HCT116 (cell line): ENCODE measurements at regions not wholly inside any gene's neighbourhood (a gene's known extent, or its start where the extent isn't known, plus 50 kb on each side); places are given as distances from the start of the nearest gene placed in this dataset.

Source experiments
- ATAC-seq: fragments of 200-7000 bp; cut with Tn5 transposase; 2 replicates; pipeline ENCODE4 v1.9.1; 2020; ENCODE audit warnings: mild to moderate bottlenecking, moderate library complexity
- BruUV-seq: library from RNA; stranded (reverse); fragments of 400-500 nt; replicated peaks from 2 replicates; lab custom pipeline; 2021; lab: Mats Ljungman, UMichigan
- CTCF ChIA-PET: fragments of 300-600 bp; sonication (Branson Sonifier 250); formaldehyde crosslinking; loops from one replicate; lab custom pipeline; 2021; ENCODE audit warnings: antibody characterized with exemption; lab: Charles Lee
- POLR2A ChIA-PET: fragments of 300-600, 350-600 bp; sonication (Branson Sonifier 250); formaldehyde crosslinking; loops from one replicate; lab custom pipeline; 2021; ENCODE audit warnings: antibody characterized with exemption; lab: Charles Lee
- RAD21 ChIA-PET, 2 experiments: fragments of 300-600 bp; sonication (Branson Sonifier 250); formaldehyde crosslinking; loops; one replicate each; lab custom pipeline; 2023; ENCODE audit warnings: low total read pairs in 2 of 2; ENCODE audit not compliant: uncharacterized antibody in 2 of 2, unreplicated experiment in 2 of 2, low non-redundant PET in 1 of 2; lab: Charles Lee
- DNase-seq: peaks from one replicate; pipeline ENCODE4 v3.0.0-alpha.2; 2010; ENCODE audit warnings: low read depth, low spot score
- H2AFZ ChIP-seq: fragments of 200-600 bp; shearing (Covaris generic), sonication (generic); 2 replicates; pipeline ENCODE4 v1.6.1; 2017; ENCODE audit warnings: low read depth, mixed run types, mixed read lengths, antibody characterized with exemption, low read length; ENCODE audit not compliant: poor library complexity, severe bottlenecking
- H3K27ac ChIP-seq: 2 replicates; pipeline ENCODE4 v1.5.1; 2012; ENCODE audit warnings: low read depth, low read length
- H3K27me3 ChIP-seq: fragments of 200-600 bp; sonication (generic); 2 replicates; pipeline ENCODE4 v1.6.1; 2016; ENCODE audit warnings: mixed run types, low read length, mixed read lengths; ENCODE audit not compliant: insufficient read depth
- H3K36me3 ChIP-seq, 2 experiments: fragments of 200-500 bp in 1 of 2; fragments of 200-600 bp in 1 of 2; sonication (Bioruptor generic) in 1 of 2; sonication (generic) in 1 of 2; 2 replicates each; pipeline versions ENCODE4 v1.5.1 to v1.6.1; 2014 to 2016; ENCODE audit warnings: low read length in 2 of 2, inconsistent platforms in 1 of 2, mixed read lengths in 1 of 2, mixed run types in 1 of 2; ENCODE audit not compliant: insufficient read depth in 2 of 2, control insufficient read depth in 1 of 2
- H3K4me1 ChIP-seq, 2 experiments: fragments of 200-600 bp in 1 of 2; sonication (generic) in 1 of 2; 2 replicates each; pipeline versions ENCODE4 v1.5.1 to v1.6.1; 2012 to 2017; ENCODE audit warnings: low read length in 2 of 2, inconsistent platforms in 1 of 2, mild to moderate bottlenecking in 1 of 2, mixed read lengths in 1 of 2, mixed run types in 1 of 2, moderate library complexity in 1 of 2; ENCODE audit not compliant: insufficient read depth in 2 of 2, control insufficient read depth in 1 of 2
- H3K4me2 ChIP-seq: fragments of 200-600 bp; sonication (generic); 2 replicates; pipeline ENCODE4 v1.6.1; 2017; ENCODE audit warnings: mixed run types, low read length, mixed read lengths
- H3K4me3 ChIP-seq, 2 experiments: fragments of 200-600 bp in 1 of 2; sonication (generic) in 1 of 2; replicated peaks in 1 of 2; 2 replicates each; pipeline ENCODE4 v1.5.1; 2011 to 2016; ENCODE audit warnings: low read length in 2 of 2, control low read depth in 1 of 2, low read depth in 1 of 2, mild to moderate bottlenecking in 1 of 2, mixed read lengths in 1 of 2, mixed run types in 1 of 2
- H3K79me2 ChIP-seq: fragments of 200-600 bp; sonication (generic); 2 replicates; pipeline ENCODE4 v1.6.1; 2017; ENCODE audit warnings: mild to moderate bottlenecking, mixed run types, low read length, moderate library complexity, mixed read lengths; ENCODE audit not compliant: insufficient read depth
- H3K9ac ChIP-seq: fragments of 200-600 bp; sonication (generic); 2 replicates; pipeline ENCODE4 v1.6.1; 2016; ENCODE audit warnings: low read length, mixed read lengths
- H3K9me2 ChIP-seq: fragments of 200-600 bp; sonication (generic), shearing (Covaris generic); 2 replicates; pipeline ENCODE4 v1.6.1; 2017; ENCODE audit warnings: mixed run types, mild to moderate bottlenecking, moderate library complexity; ENCODE audit not compliant: insufficient read depth
- H3K9me3 ChIP-seq, 2 experiments: fragments of 200-500 bp in 1 of 2; fragments of 200-600 bp in 1 of 2; sonication (Bioruptor generic) in 1 of 2; sonication (generic) in 1 of 2; 2 replicates each; pipeline ENCODE4 v1.6.1; 2014 to 2017; ENCODE audit warnings: low read length in 2 of 2, mixed read lengths in 2 of 2, inconsistent platforms in 1 of 2, low read depth in 1 of 2, mild to moderate bottlenecking in 1 of 2, mixed run types in 1 of 2, moderate library complexity in 1 of 2; ENCODE audit not compliant: control insufficient read depth in 1 of 2, insufficient read depth in 1 of 2
- H4K20me1 ChIP-seq: fragments of 200-600 bp; sonication (generic), shearing (Covaris generic); 2 replicates; pipeline ENCODE4 v1.6.1; 2017; ENCODE audit warnings: mixed run types, mild to moderate bottlenecking, moderate library complexity; ENCODE audit not compliant: insufficient read depth
- CBX3 ChIP-seq: IDR thresholded peaks from 2 replicates; pipeline ENCODE4 v1.6.1; 2012; ENCODE audit warnings: low read depth
- CEBPB ChIP-seq: IDR thresholded peaks from 2 replicates; pipeline ENCODE4 v1.6.1; 2012; ENCODE audit warnings: low read depth
- ELF1 ChIP-seq: IDR thresholded peaks from 2 replicates; pipeline ENCODE4 v1.6.1; 2012; ENCODE audit warnings: low read depth, borderline replicate concordance
- EZH2 ChIP-seq: fragments of 200-600 bp; sonication (generic); IDR thresholded peaks from 2 replicates; pipeline ENCODE4 v1.6.1; 2017; ENCODE audit warnings: antibody characterized with exemption, mixed run types
- EZH2phosphoT487 ChIP-seq: fragments of 200-600 bp; IDR thresholded peaks from 2 replicates; pipeline ENCODE4 v1.6.1; 2018; ENCODE audit warnings: antibody characterized with exemption, borderline replicate concordance
- FOSL1 ChIP-seq: IDR thresholded peaks from 2 replicates; pipeline ENCODE4 v1.6.1; 2012; ENCODE audit warnings: low read depth
- JUND ChIP-seq: IDR thresholded peaks from 2 replicates; pipeline ENCODE4 v1.6.1; 2012
- POLR2A ChIP-seq: IDR thresholded peaks from 2 replicates; pipeline ENCODE4 v1.7.0; 2011; ENCODE audit warnings: borderline replicate concordance; ENCODE audit not compliant: insufficient read depth, insufficient read length; ENCODE audit errors: extremely low read depth
- POLR2AphosphoS5 ChIP-seq: IDR thresholded peaks from 2 replicates; pipeline ENCODE4 v1.6.1; 2011; ENCODE audit warnings: mild to moderate bottlenecking, low read depth, low read length, moderate library complexity
- RAD21 ChIP-seq: IDR thresholded peaks from 2 replicates; pipeline ENCODE4 v1.6.1; 2012; ENCODE audit warnings: low read depth, mild to moderate bottlenecking
- SIN3A ChIP-seq: IDR thresholded peaks from 2 replicates; pipeline ENCODE4 v1.6.1; 2012; ENCODE audit warnings: low read depth
- SP1 ChIP-seq: IDR thresholded peaks from 2 replicates; pipeline ENCODE4 v1.6.1; 2012; ENCODE audit warnings: low read depth
- YY1 ChIP-seq: IDR thresholded peaks from 2 replicates; pipeline ENCODE4 v1.6.1; 2011; ENCODE audit warnings: low read length, low read depth, moderate library complexity, mild to moderate bottlenecking; ENCODE audit not compliant: insufficient replicate concordance; ENCODE audit errors: extremely low read depth
- ZFX ChIP-seq: fragments of 450-650 bp; IDR thresholded peaks from 2 replicates; pipeline ENCODE4 v1.6.1; 2017
- ZNF274 ChIP-seq: fragments of 200-500 bp; sonication (Bioruptor generic); IDR thresholded peaks from 2 replicates; pipeline ENCODE4 v1.6.1; 2014; ENCODE audit warnings: mild to moderate bottlenecking, low read depth, low read length, inconsistent platforms
- intact Hi-C: fragments of 100-400 bp; cut with micrococcal nuclease; formaldehyde crosslinking; loops from 2 replicates; pipeline ENCODE4 v1.10.0; 2022
- TF ChIP-seq, protein P1 (sequence below): IDR thresholded peaks from 2 replicates; pipeline ENCODE4 v1.6.1; 2012; ENCODE audit warnings: low read depth
- TF ChIP-seq, protein P2 (sequence below): IDR thresholded peaks from 2 replicates; pipeline ENCODE4 v1.6.1; 2012
- TF ChIP-seq, protein P3 (sequence below): IDR thresholded peaks from 2 replicates; pipeline ENCODE4 v1.6.1; 2011; ENCODE audit warnings: mild to moderate bottlenecking, low read length, moderate library complexity; ENCODE audit not compliant: insufficient replicate concordance; ENCODE audit errors: extremely low read depth
- TF ChIP-seq, protein P4 (sequence below): IDR thresholded peaks from 2 replicates; pipeline ENCODE4 v1.6.1; 2012

DNA sequence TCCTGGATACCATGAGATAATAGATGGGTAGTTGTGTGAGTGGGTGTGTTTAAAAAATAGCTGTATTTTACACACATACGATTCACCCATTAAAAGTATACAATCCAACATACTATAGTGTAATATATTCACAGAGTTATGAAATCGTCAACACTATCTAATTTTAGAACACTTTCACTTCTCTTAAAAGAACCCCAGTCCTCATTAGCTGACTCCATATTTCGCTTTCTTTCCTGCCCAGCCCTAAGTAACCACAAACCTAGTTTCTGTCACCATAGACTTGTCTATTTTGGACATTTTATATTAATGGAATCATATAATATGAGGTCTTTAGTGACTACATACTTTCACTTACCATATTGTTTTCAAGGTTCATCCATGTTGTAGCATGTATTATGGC, 63.8 kb upstream of the S1PR3 start:
- Histone ChIP-seq H3K4me3 (no peak overlapping the region), H3K4me2 (no peak overlapping the region), H3K9ac (no peak overlapping the region), H3K27me3 (no peaks in the 10 kb centered on the region), H3K27ac (no peak overlapping the region), H2AFZ (no peak overlapping the region), H4K20me1 (no peaks in the 10 kb centered on the region), H3K36me3 (no peaks in the 10 kb centered on the region), H3K9me3 (no peaks in the 10 kb centered on the region), H3K79me2 (no peaks in the 10 kb centered on the region), H3K9me2 (no peaks in the 10 kb centered on the region)
- CTCF ChIA-PET, result no interaction called here
- no peak for ATAC-seq
- BruUV-seq, result no TSS peak
- POLR2A ChIA-PET, result no interaction called here
- RAD21 ChIA-PET, result no interaction called here
- TF ChIP-seq POLR2AphosphoS5, result no peak
- TF ChIP-seq EZH2phosphoT487, result no peak
- no peak for TF ChIP-seq ELF1
- TF ChIP-seq SIN3A, result no peak
- TF ChIP-seq RAD21, result no peak
- no peak for TF ChIP-seq ZFX
- no peak for TF ChIP-seq YY1
- no peak for TF ChIP-seq CEBPB
- TF ChIP-seq EZH2, result no peak
- TF ChIP-seq POLR2A, result no peak
- TF ChIP-seq FOSL1, result no peak
- TF ChIP-seq, protein P1, sequence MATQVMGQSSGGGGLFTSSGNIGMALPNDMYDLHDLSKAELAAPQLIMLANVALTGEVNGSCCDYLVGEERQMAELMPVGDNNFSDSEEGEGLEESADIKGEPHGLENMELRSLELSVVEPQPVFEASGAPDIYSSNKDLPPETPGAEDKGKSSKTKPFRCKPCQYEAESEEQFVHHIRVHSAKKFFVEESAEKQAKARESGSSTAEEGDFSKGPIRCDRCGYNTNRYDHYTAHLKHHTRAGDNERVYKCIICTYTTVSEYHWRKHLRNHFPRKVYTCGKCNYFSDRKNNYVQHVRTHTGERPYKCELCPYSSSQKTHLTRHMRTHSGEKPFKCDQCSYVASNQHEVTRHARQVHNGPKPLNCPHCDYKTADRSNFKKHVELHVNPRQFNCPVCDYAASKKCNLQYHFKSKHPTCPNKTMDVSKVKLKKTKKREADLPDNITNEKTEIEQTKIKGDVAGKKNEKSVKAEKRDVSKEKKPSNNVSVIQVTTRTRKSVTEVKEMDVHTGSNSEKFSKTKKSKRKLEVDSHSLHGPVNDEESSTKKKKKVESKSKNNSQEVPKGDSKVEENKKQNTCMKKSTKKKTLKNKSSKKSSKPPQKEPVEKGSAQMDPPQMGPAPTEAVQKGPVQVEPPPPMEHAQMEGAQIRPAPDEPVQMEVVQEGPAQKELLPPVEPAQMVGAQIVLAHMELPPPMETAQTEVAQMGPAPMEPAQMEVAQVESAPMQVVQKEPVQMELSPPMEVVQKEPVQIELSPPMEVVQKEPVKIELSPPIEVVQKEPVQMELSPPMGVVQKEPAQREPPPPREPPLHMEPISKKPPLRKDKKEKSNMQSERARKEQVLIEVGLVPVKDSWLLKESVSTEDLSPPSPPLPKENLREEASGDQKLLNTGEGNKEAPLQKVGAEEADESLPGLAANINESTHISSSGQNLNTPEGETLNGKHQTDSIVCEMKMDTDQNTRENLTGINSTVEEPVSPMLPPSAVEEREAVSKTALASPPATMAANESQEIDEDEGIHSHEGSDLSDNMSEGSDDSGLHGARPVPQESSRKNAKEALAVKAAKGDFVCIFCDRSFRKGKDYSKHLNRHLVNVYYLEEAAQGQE, result no peak
- no peak for TF ChIP-seq SP1
- TF ChIP-seq, protein P2, sequence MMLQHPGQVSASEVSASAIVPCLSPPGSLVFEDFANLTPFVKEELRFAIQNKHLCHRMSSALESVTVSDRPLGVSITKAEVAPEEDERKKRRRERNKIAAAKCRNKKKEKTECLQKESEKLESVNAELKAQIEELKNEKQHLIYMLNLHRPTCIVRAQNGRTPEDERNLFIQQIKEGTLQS, result no peak
- no peak for TF ChIP-seq JUND
- TF ChIP-seq, protein P3, sequence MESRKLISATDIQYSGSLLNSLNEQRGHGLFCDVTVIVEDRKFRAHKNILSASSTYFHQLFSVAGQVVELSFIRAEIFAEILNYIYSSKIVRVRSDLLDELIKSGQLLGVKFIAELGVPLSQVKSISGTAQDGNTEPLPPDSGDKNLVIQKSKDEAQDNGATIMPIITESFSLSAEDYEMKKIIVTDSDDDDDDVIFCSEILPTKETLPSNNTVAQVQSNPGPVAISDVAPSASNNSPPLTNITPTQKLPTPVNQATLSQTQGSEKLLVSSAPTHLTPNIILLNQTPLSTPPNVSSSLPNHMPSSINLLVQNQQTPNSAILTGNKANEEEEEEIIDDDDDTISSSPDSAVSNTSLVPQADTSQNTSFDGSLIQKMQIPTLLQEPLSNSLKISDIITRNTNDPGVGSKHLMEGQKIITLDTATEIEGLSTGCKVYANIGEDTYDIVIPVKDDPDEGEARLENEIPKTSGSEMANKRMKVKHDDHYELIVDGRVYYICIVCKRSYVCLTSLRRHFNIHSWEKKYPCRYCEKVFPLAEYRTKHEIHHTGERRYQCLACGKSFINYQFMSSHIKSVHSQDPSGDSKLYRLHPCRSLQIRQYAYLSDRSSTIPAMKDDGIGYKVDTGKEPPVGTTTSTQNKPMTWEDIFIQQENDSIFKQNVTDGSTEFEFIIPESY, result no peak
- no peak for TF ChIP-seq CBX3
- TF ChIP-seq ZNF274, result no peak
- TF ChIP-seq, protein P4, sequence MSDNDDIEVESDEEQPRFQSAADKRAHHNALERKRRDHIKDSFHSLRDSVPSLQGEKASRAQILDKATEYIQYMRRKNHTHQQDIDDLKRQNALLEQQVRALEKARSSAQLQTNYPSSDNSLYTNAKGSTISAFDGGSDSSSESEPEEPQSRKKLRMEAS, result no peak
- TF ChIP-seq, all 23 proteins: peak for 0
- no peak for DNase-seq
- no peaks in the 10 kb centered on the region for H3K4me1 ChIP-seq
- intact Hi-C loops, result no loop called here
